AG20443 (cell line): ENCODE measurements at regions not wholly inside any gene's neighbourhood (a gene's known extent, or its start where the extent isn't known, plus 50 kb on each side); places are given as distances from the start of the nearest gene placed in this dataset.
"Not testable (repeated sequence)": the region's sequence is repeated elsewhere in the genome, so short reads cannot be mapped to it uniquely, and the experiment has no call there.

Experiments
- DNase-seq: peaks from one replicate; pipeline ENCODE4 v3.0.0; 2012; ENCODE audit warnings: low spot score, mixed read lengths

DNA sequence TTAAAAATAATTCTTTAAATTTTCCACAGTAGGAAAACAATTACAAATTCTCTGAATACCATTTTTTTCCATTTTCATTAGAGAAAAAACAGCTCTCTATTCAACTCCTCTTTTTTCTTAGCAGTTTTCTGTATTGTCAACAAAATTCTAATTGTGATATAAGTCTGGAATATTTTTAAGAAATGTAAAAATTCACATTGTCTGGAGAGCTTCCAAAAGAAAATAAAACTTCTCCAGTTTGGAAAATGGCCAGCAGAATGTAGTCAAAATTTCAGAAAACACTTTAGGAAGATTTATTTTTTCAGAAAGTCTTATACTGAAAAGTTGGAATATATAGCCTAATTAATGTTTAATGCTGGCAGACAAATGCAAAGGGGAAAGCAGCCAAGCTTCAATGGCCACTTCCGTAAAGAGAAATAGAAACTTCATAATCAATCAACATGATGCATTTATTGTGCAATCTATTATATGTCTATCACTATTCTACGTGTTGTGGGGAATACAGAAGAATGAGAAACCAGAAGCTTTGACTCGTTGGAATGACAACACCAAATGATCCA is 733.2 kb upstream of the PKDCC start:
- DNase-seq = no peak

DNA sequence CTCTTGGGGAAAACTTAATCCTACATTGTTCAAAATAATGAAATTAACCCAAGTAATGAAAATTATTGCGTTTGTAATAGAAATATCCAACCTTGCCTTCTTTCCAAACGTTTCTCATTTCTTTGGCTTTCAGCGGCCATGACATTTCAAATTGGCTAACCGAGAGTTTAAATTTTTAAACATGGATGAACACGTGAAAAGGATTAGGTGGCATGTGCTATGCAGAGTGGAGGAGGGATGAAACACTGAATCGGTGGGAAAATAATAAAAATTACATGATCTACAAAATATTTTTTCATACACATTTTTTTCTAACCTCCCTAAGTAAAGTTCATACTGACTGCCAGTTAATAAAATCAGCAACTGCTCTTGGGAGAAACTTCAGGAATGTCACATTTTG is 728.4 kb upstream of the PKDCC start:
- DNase-seq = no peak

GRCh38 chr2:41320491-41320890 is 727.3 kb upstream of the PKDCC start:
- DNase-seq = no peak

- no peak for DNase-seq
These were observed 726.5 kb upstream of the PKDCC start for GRCh38 chr2:41321351-41321750.

- DNase-seq = no peak
These were observed 721.0 kb upstream of the PKDCC start for GRCh38 chr2:41326851-41327250.

DNA sequence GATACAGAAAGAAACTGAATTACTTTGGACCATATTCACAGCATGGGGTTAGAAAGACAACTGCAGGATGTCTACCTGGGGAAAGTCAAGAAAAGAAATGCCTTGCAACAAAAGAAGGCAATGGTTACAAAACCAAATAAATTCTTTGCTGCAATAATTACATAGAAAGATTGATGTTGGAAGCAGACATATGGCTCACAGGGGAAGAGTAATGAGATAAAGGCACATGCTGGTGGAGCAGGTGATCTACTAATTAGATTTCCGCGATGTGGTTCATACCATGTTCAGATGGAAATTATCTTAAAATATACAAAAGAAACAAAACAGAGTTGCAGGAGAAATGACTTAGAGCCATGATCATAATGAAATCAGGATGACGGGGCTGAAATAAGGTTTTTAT is 718.8 kb upstream of the PKDCC start:
- DNase-seq = no peak

DNA sequence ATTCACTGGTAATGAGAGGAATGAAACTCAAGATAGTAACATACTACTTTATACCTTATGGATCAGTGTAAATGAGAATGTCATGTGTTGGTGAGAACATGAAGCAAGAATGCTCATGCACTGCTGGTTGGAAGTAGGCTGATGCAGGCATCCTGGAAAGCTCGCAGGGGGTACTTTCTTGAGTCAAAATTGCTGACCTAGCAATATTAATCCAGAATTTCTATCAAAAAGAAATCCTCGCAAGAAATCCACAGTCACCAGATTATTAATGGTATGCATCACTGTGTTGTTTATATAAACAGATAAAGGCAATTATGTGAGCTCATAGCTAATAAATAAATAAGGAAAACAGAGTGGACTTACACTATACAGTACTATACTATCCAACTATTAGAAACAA is 713.7 kb upstream of the PKDCC start:
- DNase-seq = no peak

DNA sequence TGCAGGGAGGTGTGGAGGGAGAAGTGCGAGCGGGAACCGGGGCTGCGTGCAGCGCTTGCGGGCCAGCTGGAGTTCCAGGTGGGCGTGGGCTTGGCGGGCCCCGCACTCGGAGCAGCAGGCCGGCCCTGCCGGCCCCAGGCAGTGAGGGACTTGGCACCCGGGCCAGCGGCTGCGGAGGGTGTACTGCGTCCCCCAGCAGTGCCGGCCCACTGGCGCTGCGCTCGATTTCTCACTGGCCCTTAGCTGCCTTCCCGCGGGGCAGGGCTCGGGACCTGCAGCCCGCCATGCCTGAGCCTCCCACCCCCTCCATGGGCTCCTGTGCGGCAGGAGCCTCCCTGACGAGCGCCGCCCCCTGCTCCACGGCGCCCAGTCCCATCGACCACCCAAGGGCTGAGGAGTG is 712.2 kb upstream of the PKDCC start:
- not testable (repeated sequence) for DNase-seq

DNA sequence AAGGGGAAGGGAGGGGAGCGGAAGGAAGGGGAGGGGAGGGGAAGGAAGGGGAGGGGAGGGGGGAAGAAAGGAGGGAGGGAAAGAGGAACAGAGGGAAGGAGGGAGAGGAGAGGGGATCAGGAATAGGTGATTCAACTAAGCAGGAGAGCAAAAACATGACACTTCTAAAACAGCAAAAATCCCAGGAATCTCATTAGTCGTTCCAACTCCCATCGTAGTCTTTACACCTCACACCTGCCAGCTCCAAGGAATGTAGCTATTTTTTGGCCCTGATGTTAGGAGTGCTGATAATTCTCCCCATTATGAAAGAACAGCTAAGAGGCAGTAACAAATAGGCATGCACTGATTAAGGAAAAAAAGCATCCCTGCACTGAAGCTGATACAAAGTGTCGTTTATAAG is 709.9 kb upstream of the PKDCC start:
- no peak for DNase-seq

GRCh38 chr2:41344529-41344928 is 703.3 kb upstream of the PKDCC start:
- DNase-seq = no peak

DNA sequence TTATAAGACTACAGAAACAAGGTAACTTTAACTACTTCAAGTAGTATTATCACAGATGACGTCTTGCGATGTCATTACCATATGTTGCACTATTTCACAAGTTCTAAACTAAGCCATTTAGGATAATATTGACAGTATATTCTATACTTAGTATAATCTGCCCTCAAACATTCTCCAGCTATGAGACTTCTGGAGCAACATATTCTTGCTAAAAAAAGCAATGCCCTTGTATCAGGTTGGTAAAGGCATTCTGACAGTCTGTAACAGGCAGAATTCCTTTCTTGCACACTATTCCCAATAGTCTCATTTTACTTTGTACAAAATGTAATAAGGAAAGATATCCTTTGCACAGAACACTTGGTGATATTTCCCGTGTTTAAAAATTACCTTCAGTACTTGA is 694.8 kb upstream of the PKDCC start:
- no peak for DNase-seq

GRCh38 chr2:41355794-41356193 is 692.0 kb upstream of the PKDCC start:
- no peak for DNase-seq

GRCh38 chr2:41364842-41365241 is 683.0 kb upstream of the PKDCC start:
- DNase-seq = no peak

GRCh38 chr2:41375901-41376300 is 671.9 kb upstream of the PKDCC start:
- DNase-seq = no peak

DNA sequence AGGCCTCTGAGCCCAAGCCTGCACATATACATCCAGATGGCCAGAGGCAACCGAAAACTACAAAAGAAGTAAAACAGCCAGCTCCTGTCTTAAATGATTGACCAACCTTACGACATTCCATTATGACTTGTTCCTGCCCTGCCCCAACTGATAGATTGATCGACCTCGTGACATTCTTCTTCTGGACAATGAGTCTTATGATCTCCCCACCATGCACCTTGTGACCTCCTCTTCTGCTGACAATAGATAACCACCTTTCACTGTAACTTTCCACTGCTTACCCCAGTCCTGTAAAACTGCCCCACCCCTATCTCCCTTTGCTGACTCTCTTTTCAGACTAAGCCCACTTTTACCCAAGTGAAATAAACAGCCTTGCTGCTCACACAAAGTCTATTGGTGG is 670.0 kb upstream of the PKDCC start:
- no peak for DNase-seq

GRCh38 chr2:41378420-41378819 is 669.4 kb upstream of the PKDCC start:
- no peak for DNase-seq

- DNase-seq = no peak
These were observed 668.2 kb upstream of the PKDCC start for GRCh38 chr2:41379496-41380221.

GRCh38 chr2:41381701-41382100 is 666.1 kb upstream of the PKDCC start:
- DNase-seq = no peak

DNA sequence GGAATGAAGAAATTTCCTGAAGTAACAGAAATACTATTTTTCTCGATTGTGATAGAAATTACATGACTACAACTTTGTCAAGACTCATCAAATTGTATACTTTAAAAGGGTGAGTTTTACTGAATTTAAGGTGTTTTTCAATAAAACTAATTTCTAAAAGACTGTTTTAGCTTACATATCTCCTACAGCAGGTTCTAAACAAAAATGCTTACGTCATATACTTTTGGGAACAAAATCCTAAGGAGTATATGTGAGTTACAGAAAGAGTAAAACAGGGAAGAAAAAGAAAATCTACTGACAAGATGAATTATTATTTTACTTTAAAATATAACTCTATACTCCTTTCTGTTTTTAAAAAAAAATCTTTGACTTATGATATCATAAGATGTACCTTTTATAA is 660.3 kb upstream of the PKDCC start:
- DNase-seq = no peak

- no peak for DNase-seq
These were observed 654.2 kb upstream of the PKDCC start for GRCh38 chr2:41393621-41394020.

DNA sequence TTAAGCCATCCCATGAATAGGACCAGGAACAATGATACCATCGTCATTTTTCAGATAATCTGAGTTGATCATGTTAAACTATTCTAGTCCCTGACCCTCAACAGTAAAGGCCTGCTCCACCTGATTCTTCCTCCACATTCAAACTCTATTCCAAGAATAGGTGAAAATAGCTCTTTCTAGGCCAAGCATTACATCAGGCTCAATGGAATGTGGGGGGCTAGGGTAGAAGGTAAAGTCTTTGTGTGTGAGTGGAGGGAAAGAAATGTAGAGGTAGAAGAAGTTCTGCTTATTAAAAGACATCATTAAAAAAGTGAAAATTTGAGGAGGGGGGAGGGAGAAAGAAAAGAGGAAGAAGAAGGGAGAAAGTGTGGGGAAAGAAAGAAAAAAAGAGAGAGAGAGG is 653.3 kb upstream of the PKDCC start:
- DNase-seq = no peak

GRCh38 chr2:41395692-41396091 is 652.1 kb upstream of the PKDCC start:
- no peak for DNase-seq

DNA sequence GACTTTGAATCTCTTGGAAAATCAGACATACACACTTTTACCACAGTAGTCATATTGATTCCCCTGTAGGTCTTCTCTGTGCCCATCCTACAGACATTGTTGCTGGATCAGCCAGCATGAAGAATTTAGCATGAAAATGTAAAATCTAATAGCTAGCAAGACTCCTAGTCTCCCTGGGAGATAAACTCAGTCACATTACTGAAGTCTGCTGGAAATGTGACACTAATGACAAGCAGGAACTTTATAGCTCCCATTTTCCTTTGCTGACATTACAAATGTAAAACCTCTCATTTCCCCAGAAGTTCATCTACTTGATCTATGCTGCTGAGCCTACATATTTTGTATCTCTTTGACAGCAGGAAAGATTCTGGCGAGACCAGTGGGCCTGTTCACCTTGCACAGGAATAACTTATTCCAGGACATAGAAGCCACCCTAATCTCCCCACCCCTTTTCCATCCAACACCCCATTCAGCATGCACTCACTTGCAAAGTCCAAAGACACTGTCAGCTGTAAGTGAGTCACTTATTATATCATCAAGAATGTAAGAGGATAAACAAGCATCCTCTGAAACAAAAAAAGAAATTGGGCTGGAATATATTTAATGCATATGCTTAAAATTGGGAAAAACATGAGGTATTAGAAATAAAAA is 648.3 kb upstream of the PKDCC start:
- no peak for DNase-seq
